ENCODE measurements at regions not wholly inside any gene's neighbourhood (a gene's known extent, or its start where the extent isn't known, plus 50 kb on each side); places are given as distances from the start of the nearest gene placed in this dataset.

DNA sequence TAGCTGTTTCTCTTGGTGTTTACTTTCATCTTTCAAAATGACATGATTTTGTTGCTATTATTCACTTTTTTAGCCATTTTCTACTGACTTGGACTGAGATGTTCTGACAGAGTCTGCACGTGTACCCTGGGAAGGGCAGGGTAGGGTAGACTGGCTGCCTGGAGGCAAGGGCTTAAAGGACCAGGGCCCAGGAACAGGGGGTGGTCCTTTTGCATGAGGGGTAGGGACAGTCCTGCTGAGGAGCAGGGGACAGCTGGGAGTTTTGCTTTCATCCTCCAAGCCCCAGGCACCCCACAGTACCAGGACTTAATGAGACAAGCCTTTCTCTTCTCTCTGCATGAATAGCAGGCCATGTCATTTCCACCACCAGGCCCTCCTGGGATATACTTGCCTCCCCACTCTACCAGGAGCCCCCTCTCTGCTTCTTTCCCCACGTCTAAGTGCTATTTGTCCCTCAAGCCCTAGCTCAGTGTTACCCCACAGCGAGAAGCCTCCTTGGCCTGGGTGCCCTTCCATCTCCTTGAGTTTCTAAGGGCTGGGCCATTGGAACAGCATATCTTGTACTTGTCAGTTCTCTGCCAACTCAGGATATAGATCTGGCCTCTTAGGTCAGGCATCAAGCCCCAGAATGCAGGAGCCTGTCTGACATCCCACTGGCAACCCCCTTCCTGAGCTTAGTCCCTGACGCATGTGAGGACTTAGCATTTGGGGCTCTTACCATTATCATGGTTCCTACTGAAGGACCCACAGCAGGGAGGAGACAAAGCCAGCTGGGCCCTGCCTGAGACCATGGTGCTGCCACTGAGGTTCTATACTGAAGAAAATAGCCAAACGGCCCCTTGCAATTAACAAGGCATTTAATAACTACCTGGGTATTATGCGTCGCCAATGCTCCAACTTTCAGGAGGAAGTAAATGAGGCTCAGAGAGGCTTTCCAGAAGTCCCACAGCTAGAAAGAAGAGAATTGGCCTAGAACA is 78.4 kb upstream of the UNC5B start:
- TF ChIP-seq, protein P1, sequence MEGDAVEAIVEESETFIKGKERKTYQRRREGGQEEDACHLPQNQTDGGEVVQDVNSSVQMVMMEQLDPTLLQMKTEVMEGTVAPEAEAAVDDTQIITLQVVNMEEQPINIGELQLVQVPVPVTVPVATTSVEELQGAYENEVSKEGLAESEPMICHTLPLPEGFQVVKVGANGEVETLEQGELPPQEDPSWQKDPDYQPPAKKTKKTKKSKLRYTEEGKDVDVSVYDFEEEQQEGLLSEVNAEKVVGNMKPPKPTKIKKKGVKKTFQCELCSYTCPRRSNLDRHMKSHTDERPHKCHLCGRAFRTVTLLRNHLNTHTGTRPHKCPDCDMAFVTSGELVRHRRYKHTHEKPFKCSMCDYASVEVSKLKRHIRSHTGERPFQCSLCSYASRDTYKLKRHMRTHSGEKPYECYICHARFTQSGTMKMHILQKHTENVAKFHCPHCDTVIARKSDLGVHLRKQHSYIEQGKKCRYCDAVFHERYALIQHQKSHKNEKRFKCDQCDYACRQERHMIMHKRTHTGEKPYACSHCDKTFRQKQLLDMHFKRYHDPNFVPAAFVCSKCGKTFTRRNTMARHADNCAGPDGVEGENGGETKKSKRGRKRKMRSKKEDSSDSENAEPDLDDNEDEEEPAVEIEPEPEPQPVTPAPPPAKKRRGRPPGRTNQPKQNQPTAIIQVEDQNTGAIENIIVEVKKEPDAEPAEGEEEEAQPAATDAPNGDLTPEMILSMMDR (IDR thresholded peaks at IDR 0.05): no peak
- no peak for TF ChIP-seq POLR2A (IDR thresholded peaks at IDR 0.05)
